Endothelial cell of umbilical vein (primary cell): ENCODE measurements at regions not wholly inside any gene's neighbourhood (a gene's known extent, or its start where the extent isn't known, plus 50 kb on each side); places are given as distances from the start of the nearest gene placed in this dataset.

Experiments
- BruUV-seq: library from RNA; stranded (reverse); fragments of 400-500 nt; replicated peaks from 2 replicates; lab custom pipeline; 2021; lab: Mats Ljungman, UMichigan
- CTCF ChIA-PET: fragments of 300-600, 350-600 bp; sonication (Branson Sonifier 250); formaldehyde crosslinking; loops from one replicate; lab custom pipeline; 2021; ENCODE audit warnings: antibody characterized with exemption, inconsistent platforms; lab: Charles Lee
- POLR2A ChIA-PET: fragments of 300-600, 350-600 bp; sonication (Branson Sonifier 250); formaldehyde crosslinking; loops from one replicate; lab custom pipeline; 2021; ENCODE audit warnings: antibody characterized with exemption, inconsistent platforms; lab: Charles Lee
- DNase-seq: peaks from one replicate; pipeline ENCODE4 v3.0.0-alpha.2; 2011; ENCODE audit warnings: low read depth, low spot score
- FAIRE-seq: peaks from 2 replicates; lab custom pipeline; 2011; peaks lifted over from hg19 to GRCh38; lab: Jason Lieb, UNC
- H2AFZ ChIP-seq: 2 replicates; pipeline ENCODE4 v1.6.0; 2012; ENCODE audit warnings: low read depth, low read length, control low read depth, inconsistent platforms
- H3K27ac ChIP-seq: 2 replicates; pipeline ENCODE4 v1.5.1; 2011; ENCODE audit warnings: low read depth, mild to moderate bottlenecking, control low read depth, low read length, moderate library complexity; ENCODE audit not compliant: insufficient read depth
- H3K27me3 ChIP-seq, 2 experiments: 2 replicates each; pipeline versions ENCODE4 v1.6.0 to v1.6.1; 2011; ENCODE audit warnings: low read length in 2 of 2, mixed read lengths in 1 of 2; ENCODE audit not compliant: control insufficient read depth in 2 of 2, insufficient read depth in 2 of 2
- H3K36me3 ChIP-seq, 2 experiments: 2 replicates in 1 of 2; 3 replicates in 1 of 2; pipeline ENCODE4 v1.5.1; 2011; ENCODE audit warnings: low read length in 2 of 2, mild to moderate bottlenecking in 1 of 2, moderate library complexity in 1 of 2; ENCODE audit not compliant: control insufficient read depth in 2 of 2, insufficient read depth in 2 of 2; ENCODE audit errors: extremely low read depth in 1 of 2
- H3K4me1 ChIP-seq: 3 replicates; pipeline ENCODE4 v1.5.1; 2011; ENCODE audit warnings: mild to moderate bottlenecking, low read length; ENCODE audit not compliant: control insufficient read depth, insufficient read depth; ENCODE audit errors: extremely low read depth
- H3K4me2 ChIP-seq: 2 replicates; pipeline ENCODE4 v1.6.1; 2011; ENCODE audit warnings: low read length, control low read depth, mixed read lengths; ENCODE audit not compliant: insufficient read depth
- H3K4me3 ChIP-seq, 3 experiments: fragments of 200-600 bp in 1 of 3; sonication (generic), shearing (Covaris generic) in 1 of 3; replicated peaks in 1 of 3; 2 replicates each; pipeline ENCODE4 v1.5.1; 2011 to 2016; ENCODE audit warnings: control low read depth in 3 of 3, low read length in 3 of 3, mild to moderate bottlenecking in 2 of 3, inconsistent platforms in 1 of 3, low read depth in 1 of 3, moderate library complexity in 1 of 3; ENCODE audit not compliant: insufficient read depth in 1 of 3
- H3K79me2 ChIP-seq: 2 replicates; pipeline ENCODE4 v1.6.0; 2012; ENCODE audit warnings: low read length, inconsistent platforms; ENCODE audit not compliant: control insufficient read depth, insufficient read depth
- H3K9ac ChIP-seq: replicated peaks from 2 replicates; pipeline ENCODE3; 2011; ENCODE audit warnings: low read length, control low read depth; ENCODE audit not compliant: insufficient read depth; ENCODE audit errors: extremely low read depth
- H3K9me1 ChIP-seq: replicated peaks from 3 replicates; pipeline ENCODE4 v1.6.0; 2011; ENCODE audit warnings: mild to moderate bottlenecking, low read length; ENCODE audit not compliant: control insufficient read depth, insufficient read depth; ENCODE audit errors: extremely low read depth
- H3K9me3 ChIP-seq: replicated peaks from 2 replicates; pipeline ENCODE4 v1.5.1; 2012; ENCODE audit warnings: low read length, inconsistent platforms; ENCODE audit not compliant: control insufficient read depth, insufficient read depth
- H4K20me1 ChIP-seq: replicated peaks from 2 replicates; pipeline ENCODE3; 2011; ENCODE audit warnings: mild to moderate bottlenecking, low read length; ENCODE audit not compliant: control insufficient read depth, insufficient read depth; ENCODE audit errors: extremely low read depth
- EZH2 ChIP-seq: IDR thresholded peaks from 2 replicates; pipeline ENCODE4 v1.6.1; 2012; ENCODE audit warnings: borderline replicate concordance, low read depth, mild to moderate bottlenecking, moderate library complexity, low read length, inconsistent platforms; ENCODE audit not compliant: severe bottlenecking
- FOS ChIP-seq: IDR thresholded peaks from 2 replicates; pipeline ENCODE4 v1.6.1; 2011; ENCODE audit warnings: mild to moderate bottlenecking, low read length, moderate library complexity, borderline replicate concordance; ENCODE audit not compliant: insufficient read depth
- GATA2 ChIP-seq: IDR thresholded peaks from 2 replicates; pipeline ENCODE4 v1.7.0; 2011; ENCODE audit warnings: low read depth, mild to moderate bottlenecking, moderate library complexity, mixed read lengths, low read length; ENCODE audit not compliant: insufficient read length, insufficient read depth
- JUN ChIP-seq: IDR thresholded peaks from 2 replicates; pipeline ENCODE4 v1.6.1; 2011; ENCODE audit warnings: borderline replicate concordance, low read depth; ENCODE audit not compliant: insufficient read length, insufficient read depth
- MYC ChIP-seq: IDR thresholded peaks from one replicate; pipeline ENCODE4 v1.6.1; 2011; ENCODE audit warnings: mild to moderate bottlenecking, low read depth, low read length
- POLR2A ChIP-seq: IDR thresholded peaks from 2 replicates; pipeline ENCODE4 v1.6.1; 2012; ENCODE audit warnings: low read depth, mild to moderate bottlenecking, control low read depth, low read length
- POLR2AphosphoS5 ChIP-seq: IDR thresholded peaks from 2 replicates; pipeline ENCODE4 v1.6.1; 2012; ENCODE audit warnings: low read depth, mild to moderate bottlenecking, control low read depth, low read length, moderate library complexity; ENCODE audit not compliant: insufficient read depth
- dilution Hi-C: fragments of 300-500 bp; cut with MboI; formaldehyde crosslinking; loops from one replicate; pipeline ENCODE4 v1.15.0; 2019; ENCODE audit warnings: low sequenced_read_pairs; ENCODE audit not compliant: extremely low pct_ligation_motif_present
- intact Hi-C: fragments of 100-400 bp; cut with micrococcal nuclease; formaldehyde crosslinking; loops from one replicate; pipeline ENCODE4 v1.10.0; 2022
- TF ChIP-seq, protein P1 (sequence below): IDR thresholded peaks from 2 replicates; pipeline ENCODE4 v1.6.1; 2011; ENCODE audit not compliant: insufficient read depth, insufficient read length
- TF ChIP-seq, protein P2 (sequence below), 2 donors: IDR thresholded peaks; 1 replicate in 1 of 2; 2 replicates in 1 of 2; pipeline ENCODE4 v1.5.1; 2011; ENCODE audit warnings: low read length in 2 of 2, mild to moderate bottlenecking in 2 of 2, moderate library complexity in 2 of 2, control low read depth in 1 of 2, inconsistent platforms in 1 of 2, low read depth in 1 of 2; ENCODE audit not compliant: insufficient read depth in 1 of 2; ENCODE audit errors: extremely low read depth in 1 of 2

- peaks cover 0 to 2% of the 10 kb centered on the region in 2 experiments for H3K27me3 ChIP-seq
- H3K9me3 ChIP-seq, result no peaks in the 10 kb centered on the region
- no peaks in the 10 kb centered on the region for H4K20me1 ChIP-seq
- ChIA-PET CTCF (no interaction called here), POLR2A (no interaction called here)
- no peak overlapping the region for H3K27ac ChIP-seq
- H3K4me2 ChIP-seq, result no peak overlapping the region
- no peak overlapping the region for H3K9ac ChIP-seq
- no peaks in the 10 kb centered on the region for H3K9me1 ChIP-seq
- no peak for DNase-seq
- no peak for FAIRE-seq
- TF ChIP-seq JUN, result no peak
- no peak for TF ChIP-seq GATA2
- TF ChIP-seq, protein P1, sequence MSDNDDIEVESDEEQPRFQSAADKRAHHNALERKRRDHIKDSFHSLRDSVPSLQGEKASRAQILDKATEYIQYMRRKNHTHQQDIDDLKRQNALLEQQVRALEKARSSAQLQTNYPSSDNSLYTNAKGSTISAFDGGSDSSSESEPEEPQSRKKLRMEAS, result no peak
- no peak for TF ChIP-seq EZH2
- no peak for TF ChIP-seq POLR2A
- no peak for TF ChIP-seq MYC
- no peak for TF ChIP-seq POLR2AphosphoS5
- no peak for TF ChIP-seq FOS
- TF ChIP-seq, protein P2, sequence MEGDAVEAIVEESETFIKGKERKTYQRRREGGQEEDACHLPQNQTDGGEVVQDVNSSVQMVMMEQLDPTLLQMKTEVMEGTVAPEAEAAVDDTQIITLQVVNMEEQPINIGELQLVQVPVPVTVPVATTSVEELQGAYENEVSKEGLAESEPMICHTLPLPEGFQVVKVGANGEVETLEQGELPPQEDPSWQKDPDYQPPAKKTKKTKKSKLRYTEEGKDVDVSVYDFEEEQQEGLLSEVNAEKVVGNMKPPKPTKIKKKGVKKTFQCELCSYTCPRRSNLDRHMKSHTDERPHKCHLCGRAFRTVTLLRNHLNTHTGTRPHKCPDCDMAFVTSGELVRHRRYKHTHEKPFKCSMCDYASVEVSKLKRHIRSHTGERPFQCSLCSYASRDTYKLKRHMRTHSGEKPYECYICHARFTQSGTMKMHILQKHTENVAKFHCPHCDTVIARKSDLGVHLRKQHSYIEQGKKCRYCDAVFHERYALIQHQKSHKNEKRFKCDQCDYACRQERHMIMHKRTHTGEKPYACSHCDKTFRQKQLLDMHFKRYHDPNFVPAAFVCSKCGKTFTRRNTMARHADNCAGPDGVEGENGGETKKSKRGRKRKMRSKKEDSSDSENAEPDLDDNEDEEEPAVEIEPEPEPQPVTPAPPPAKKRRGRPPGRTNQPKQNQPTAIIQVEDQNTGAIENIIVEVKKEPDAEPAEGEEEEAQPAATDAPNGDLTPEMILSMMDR (IDR thresholded peaks at IDR 0.05; ENCODE audit: extremely low read depth in 1 of 2, insufficient read depth in 1 of 2, low read depth in 1 of 2, low read length in 2 of 2), result no peak
- BruUV-seq, result no TSS peak
- dilution Hi-C loops, result no loop called here
- no peaks in the 10 kb centered on the region for H3K79me2 ChIP-seq
- H2AFZ ChIP-seq, result no peak overlapping the region
- intact Hi-C loops, result no loop called here
- no peaks in the 10 kb centered on the region for H3K36me3 ChIP-seq
- no peaks in the 10 kb centered on the region for H3K4me1 ChIP-seq
- no peak overlapping the region for H3K4me3 ChIP-seq
Measured at GRCh38 chr9:82865524-82865923, 197.4 kb downstream of the RASEF start.
